Thymus (tissue), 11 donors: ENCODE measurements at regions not wholly inside any gene's neighbourhood (a gene's known extent, or its start where the extent isn't known, plus 50 kb on each side); places are given as distances from the start of the nearest gene placed in this dataset.

Experiments used
- DNase-seq, 9 donors: peaks; one replicate each; pipeline ENCODE4 v3.0.0-alpha.2; 2013; ENCODE audit warnings: low spot score in 9 of 9, low read depth in 6 of 9, missing footprints in 1 of 9
- H3K27ac ChIP-seq, 2 donors: one replicate each; pipeline ENCODE4 v1.5.1; 2013; ENCODE audit warnings: control low read depth in 1 of 2, low read depth in 1 of 2, low read length in 1 of 2, mild to moderate bottlenecking in 1 of 2, moderate library complexity in 1 of 2
- H3K27me3 ChIP-seq, 2 donors: one replicate each; pipeline ENCODE4 v1.5.1; 2013; ENCODE audit warnings: low read length in 1 of 2; ENCODE audit not compliant: control insufficient read depth in 2 of 2, insufficient read depth in 1 of 2
- H3K36me3 ChIP-seq, 2 donors: one replicate each; pipeline ENCODE4 v1.5.1; 2013; ENCODE audit warnings: low read length in 1 of 2, mild to moderate bottlenecking in 1 of 2, moderate library complexity in 1 of 2; ENCODE audit not compliant: control insufficient read depth in 2 of 2, insufficient read depth in 2 of 2
- H3K4me1 ChIP-seq, 2 donors: one replicate each; pipeline ENCODE4 v1.5.1; 2013; ENCODE audit warnings: low read length in 2 of 2; ENCODE audit not compliant: control insufficient read depth in 2 of 2, insufficient read depth in 2 of 2
- H3K4me3 ChIP-seq, 2 donors: one replicate each; pipeline ENCODE4 v1.5.1; 2013; ENCODE audit warnings: low read length in 2 of 2, control low read depth in 1 of 2, mild to moderate bottlenecking in 1 of 2
- H3K9me3 ChIP-seq, 2 donors: one replicate each; pipeline ENCODE4 v1.5.1; 2013; ENCODE audit warnings: low read length in 1 of 2, mild to moderate bottlenecking in 1 of 2; ENCODE audit not compliant: control insufficient read depth in 2 of 2, insufficient read depth in 1 of 2
- WGBS: extraction: QIAGEN DNeasy Blood & Tissue Kit; methylation state at CpG from one replicate; pipeline ENCODE4 v1.1.7; 2013; 5-methylcytosine and 5-hydroxymethylcytosine counted together
- donor health status: healthy.

- no peak overlapping the region for H3K27ac ChIP-seq
- no peak for DNase-seq
- H3K4me1 ChIP-seq: no peaks in the 10 kb centered on the region
- H3K9me3 ChIP-seq: no peaks in the 10 kb centered on the region
- H3K36me3 ChIP-seq: no peaks in the 10 kb centered on the region
- no peaks in the 10 kb centered on the region for H3K27me3 ChIP-seq
- 97% methylated on average over 2 of the region's 2 CpGs for WGBS
- no peak overlapping the region for H3K4me3 ChIP-seq
These were observed 192.7 kb upstream of the ATP2B1 start for GRCh38 chr12:89901319-89901718.

- Histone ChIP-seq H3K36me3 (no peaks in the 10 kb centered on the region), H3K4me3 (no peak overlapping the region), H3K27me3 (no peaks in the 10 kb centered on the region), H3K9me3 (no peaks in the 10 kb centered on the region), H3K27ac (no peak overlapping the region), H3K4me1 (peaks cover 4 to 11% of the 10 kb centered on the region in 2 donors)
- no peak for DNase-seq
- WGBS: 97% methylated on average over 2 of the region's 2 CpGs
These were observed 191.0 kb upstream of the ATP2B1 start for GRCh38 chr12:89899651-89900050.

- H3K27ac ChIP-seq: no peak overlapping the region
- peak in 1 of 9 donors; percentile 29 for DNase-seq
- H3K4me1 ChIP-seq: peaks cover 4 to 11% of the 10 kb centered on the region in 2 donors
- WGBS: 42% methylated on average over 2 of the region's 2 CpGs
- H3K36me3 ChIP-seq: no peaks in the 10 kb centered on the region
- no peaks in the 10 kb centered on the region for H3K9me3 ChIP-seq
- H3K4me3 ChIP-seq: no peak overlapping the region
- H3K27me3 ChIP-seq: no peaks in the 10 kb centered on the region
These were observed 187.0 kb upstream of the ATP2B1 start for GRCh38 chr12:89895591-89895990.

DNA sequence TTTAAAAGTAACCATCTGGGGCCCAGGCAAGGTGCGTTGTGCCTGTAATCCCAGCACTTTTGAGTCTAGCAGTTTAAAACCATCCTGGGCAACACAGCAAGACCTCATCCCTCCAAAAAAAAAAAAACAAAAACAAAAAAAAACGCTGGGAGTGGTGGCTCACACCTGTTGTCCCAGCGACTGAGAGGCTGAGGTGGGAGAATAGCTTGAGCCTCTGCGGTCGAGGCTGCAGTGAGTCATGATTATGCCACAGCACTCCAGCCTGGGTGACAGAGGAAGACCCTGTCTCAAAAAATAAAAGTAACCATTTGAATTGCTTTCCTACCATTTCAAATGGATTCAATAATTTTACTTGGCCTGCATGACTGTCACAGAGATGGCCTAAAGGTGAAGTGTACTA, 186.5 kb upstream of the ATP2B1 start:
- Histone ChIP-seq H3K27ac (no peak overlapping the region), H3K4me1 (peaks cover 4 to 11% of the 10 kb centered on the region in 2 donors), H3K36me3 (no peaks in the 10 kb centered on the region), H3K9me3 (no peaks in the 10 kb centered on the region), H3K27me3 (no peaks in the 10 kb centered on the region), H3K4me3 (no peak overlapping the region)
- WGBS: 98% methylated on average over 5 of the region's 5 CpGs
- DNase-seq: no peak

DNA sequence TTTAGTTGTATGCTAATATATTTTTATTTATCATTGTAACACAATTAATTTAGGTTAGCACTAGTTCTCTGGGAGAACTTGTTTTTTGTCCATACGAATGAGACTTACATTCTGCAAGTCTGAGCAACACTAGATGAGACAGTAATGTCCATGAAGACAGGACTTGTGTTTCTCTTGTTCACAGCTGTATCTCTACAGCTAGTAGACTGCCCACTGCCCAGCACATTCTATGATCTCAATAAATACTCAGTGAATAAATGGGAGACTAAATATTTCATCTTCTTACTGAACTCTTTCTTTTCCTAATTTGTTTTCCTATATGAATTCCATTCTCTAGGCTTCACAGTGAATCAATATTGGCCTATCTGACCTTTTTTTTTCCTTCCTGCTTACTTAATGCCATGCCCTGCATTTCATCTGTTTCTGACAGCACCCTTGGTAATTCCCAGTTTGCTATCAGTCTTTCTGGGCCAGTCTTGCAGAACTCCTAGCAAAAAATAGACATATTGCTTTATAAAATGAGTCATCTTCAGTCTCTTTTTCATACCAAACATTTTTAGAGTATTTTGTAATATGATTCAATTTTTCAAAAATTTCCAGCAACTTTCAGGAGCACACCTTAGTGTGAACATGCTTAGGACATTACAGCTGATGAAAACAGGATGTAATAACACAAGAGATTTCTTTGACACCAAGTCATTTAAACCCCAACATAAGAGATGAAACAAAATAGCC, 185.5 kb upstream of the ATP2B1 start:
- no peak overlapping the region for H3K4me3 ChIP-seq
- H3K36me3 ChIP-seq: no peaks in the 10 kb centered on the region
- no peaks in the 10 kb centered on the region for H3K9me3 ChIP-seq
- DNase-seq: no peak
- 96% methylated on average over 1 of the region's 1 CpG for WGBS
- peaks cover 4 to 11% of the 10 kb centered on the region in 2 donors for H3K4me1 ChIP-seq
- no peak overlapping the region for H3K27ac ChIP-seq
- H3K27me3 ChIP-seq: no peaks in the 10 kb centered on the region

DNA sequence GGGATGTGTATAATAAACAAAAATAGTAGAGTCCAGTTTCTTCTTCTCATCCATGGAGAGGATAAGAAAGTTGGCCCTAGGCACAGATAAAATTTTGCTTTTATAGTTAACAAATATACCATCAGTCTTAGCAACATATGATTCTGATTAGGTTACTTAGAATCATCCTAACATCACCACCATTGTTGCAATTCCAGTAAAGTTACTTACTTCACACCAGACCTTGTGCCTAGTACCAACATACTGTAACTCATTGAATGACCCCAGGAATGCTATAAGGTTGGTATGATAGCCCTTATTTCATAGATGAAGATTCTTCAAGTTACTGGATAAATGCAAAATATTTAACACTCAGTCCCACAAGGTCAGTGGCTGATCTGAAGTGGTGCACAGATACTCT, 183.8 kb upstream of the ATP2B1 start:
- Histone ChIP-seq H3K9me3 (no peaks in the 10 kb centered on the region), H3K4me3 (no peak overlapping the region), H3K27me3 (no peaks in the 10 kb centered on the region), H3K4me1 (peaks cover 4 to 11% of the 10 kb centered on the region in 2 donors), H3K27ac (no peak overlapping the region), H3K36me3 (no peaks in the 10 kb centered on the region)
- no peak for DNase-seq

GRCh38 chr12:89891933-89892332, 183.3 kb upstream of the ATP2B1 start:
- Histone ChIP-seq H3K36me3 (no peaks in the 10 kb centered on the region), H3K4me3 (no peak overlapping the region), H3K9me3 (no peaks in the 10 kb centered on the region), H3K4me1 (peaks cover 4 to 11% of the 10 kb centered on the region in 2 donors), H3K27me3 (no peaks in the 10 kb centered on the region), H3K27ac (no peak overlapping the region)
- peak in 1 of 9 donors; percentile 28 for DNase-seq

GRCh38 chr12:89890161-89890560, 181.5 kb upstream of the ATP2B1 start:
- H3K4me3 ChIP-seq: no peak overlapping the region
- DNase-seq: no peak
- H3K36me3 ChIP-seq: no peaks in the 10 kb centered on the region
- no peaks in the 10 kb centered on the region for H3K9me3 ChIP-seq
- WGBS: 98% methylated on average over 2 of the region's 2 CpGs
- no peaks in the 10 kb centered on the region for H3K27me3 ChIP-seq
- no peak overlapping the region for H3K27ac ChIP-seq
- peaks cover 0 to 3% of the 10 kb centered on the region in 2 donors for H3K4me1 ChIP-seq

GRCh38 chr12:89889062-89889461, 180.4 kb upstream of the ATP2B1 start:
- Histone ChIP-seq H3K4me3 (no peak overlapping the region), H3K9me3 (no peaks in the 10 kb centered on the region), H3K4me1 (no peaks in the 10 kb centered on the region), H3K27ac (no peak overlapping the region), H3K36me3 (no peaks in the 10 kb centered on the region), H3K27me3 (no peaks in the 10 kb centered on the region)
- DNase-seq: no peak
- WGBS: 98% methylated on average over 4 of the region's 4 CpGs
